ENCODE measurements at regions not wholly inside any gene's neighbourhood (a gene's known extent, or its start where the extent isn't known, plus 50 kb on each side); places are given as distances from the start of the nearest gene placed in this dataset.

DNA sequence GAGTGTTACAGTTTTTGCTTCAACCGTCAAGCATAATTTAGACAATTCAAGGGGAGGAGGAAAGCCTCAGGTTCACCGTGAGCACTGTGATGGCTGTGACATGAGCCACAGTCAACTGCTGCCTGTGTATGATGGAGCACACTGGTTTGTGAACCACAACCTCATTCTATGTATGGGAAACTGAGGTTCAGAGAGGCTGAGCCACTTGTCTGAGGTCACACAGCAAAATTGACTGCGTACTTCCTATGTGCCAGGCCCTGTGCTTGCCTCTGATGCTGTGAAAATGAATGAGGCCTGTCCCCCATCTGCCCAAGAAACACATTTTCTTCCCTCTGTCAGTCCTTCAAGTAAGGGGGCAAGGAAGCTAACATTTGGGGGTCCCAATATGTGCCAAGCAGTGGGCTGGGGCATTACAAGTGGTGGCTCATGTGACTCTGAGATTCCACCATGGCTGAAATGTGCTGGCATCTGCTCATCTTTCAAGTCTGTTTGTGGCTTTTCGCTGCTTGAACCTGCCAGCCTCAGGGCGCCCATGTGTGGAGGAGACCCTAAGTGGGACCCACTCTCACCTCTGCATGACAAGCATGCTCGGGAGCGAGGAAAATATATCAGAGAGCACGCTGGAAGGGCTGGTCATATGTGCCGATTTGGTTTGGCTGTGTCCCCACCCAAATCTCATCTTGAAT lies 79.7 kb downstream of the ADRA2C start:
- H3K9me3 Mint-ChIP-seq = peaks cover 10 to 13% of the 10 kb centered on the region in 2 donors
- no peaks in the 10 kb centered on the region for H3K36me3 Mint-ChIP-seq

DNA sequence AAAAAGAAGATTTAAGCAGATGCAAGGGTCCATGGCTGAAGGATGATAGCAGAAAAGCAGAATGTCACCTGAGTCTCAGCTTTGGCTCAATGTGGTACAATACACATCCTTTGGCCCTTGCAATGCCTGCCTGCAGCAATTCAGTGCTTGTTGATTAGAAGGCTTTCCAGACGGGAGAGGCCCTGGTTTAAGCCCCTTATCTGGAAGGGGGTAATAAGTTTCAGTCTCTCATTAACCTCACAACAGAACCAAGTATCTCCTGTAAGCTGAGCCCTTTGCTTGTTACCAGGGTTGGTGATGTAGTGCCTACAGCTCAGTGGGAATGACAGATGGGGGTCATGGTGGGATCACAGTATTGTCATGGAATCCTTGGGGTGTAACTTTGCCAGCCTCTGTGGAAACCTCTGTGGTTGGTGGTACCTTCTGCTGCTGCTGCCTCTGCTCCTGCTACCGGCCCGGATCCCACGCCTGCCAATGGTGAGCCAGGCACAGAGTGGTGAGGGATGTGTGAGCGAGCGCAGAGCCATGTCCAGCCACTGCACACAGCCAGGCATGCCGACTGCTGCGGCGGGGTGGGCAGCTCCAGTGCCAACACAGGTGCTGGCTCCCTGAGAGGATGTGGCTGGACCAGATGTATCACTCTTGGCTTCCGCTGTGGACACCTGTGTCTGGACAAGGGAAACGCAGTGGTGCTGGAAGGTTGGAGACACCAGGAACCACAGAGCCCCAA lies 81.2 kb downstream of the ADRA2C start:
- Mint-ChIP-seq H3K36me3 (no peaks in the 10 kb centered on the region), H3K9me3 (peaks cover 10 to 13% of the 10 kb centered on the region in 2 donors), H3K27ac (no peak overlapping the region)
- ATAC-seq = no peak
- DNase-seq (ENCODE audit: low spot score in 2 of 2) = no peak

More for the DNA sequence above, 79.7 kb downstream of the ADRA2C start:
- DNase-seq (ENCODE audit: low spot score in 2 of 2) = no peak
- ATAC-seq = no peak
- no peak overlapping the region for H3K27ac Mint-ChIP-seq

DNA sequence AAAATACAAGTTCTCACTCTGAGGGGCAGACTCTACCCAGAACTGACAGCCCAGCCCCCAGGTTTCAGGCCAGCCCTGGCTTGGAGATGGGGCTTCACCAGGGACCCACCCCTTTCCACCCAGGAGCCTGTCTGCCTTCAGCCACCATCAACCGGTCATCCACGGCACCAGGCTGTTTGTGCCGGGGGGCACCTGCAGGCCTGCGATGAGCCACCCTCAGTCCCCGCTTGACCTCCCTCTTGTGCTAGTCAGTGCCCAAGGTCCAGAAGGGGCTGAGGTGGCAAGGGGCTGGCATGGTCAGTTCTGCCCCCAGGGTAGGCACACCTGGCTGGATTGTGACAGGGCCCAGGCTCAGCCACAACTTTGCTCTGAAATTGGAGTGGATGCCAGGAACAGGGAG lies 82.1 kb downstream of the ADRA2C start:
- Mint-ChIP-seq H3K27ac (no peak overlapping the region), H3K36me3 (no peaks in the 10 kb centered on the region), H3K9me3 (peaks cover 10 to 13% of the 10 kb centered on the region in 2 donors)
- ATAC-seq (no peak), DNase-seq (ENCODE audit: low spot score in 2 of 2) (no peak)

DNA sequence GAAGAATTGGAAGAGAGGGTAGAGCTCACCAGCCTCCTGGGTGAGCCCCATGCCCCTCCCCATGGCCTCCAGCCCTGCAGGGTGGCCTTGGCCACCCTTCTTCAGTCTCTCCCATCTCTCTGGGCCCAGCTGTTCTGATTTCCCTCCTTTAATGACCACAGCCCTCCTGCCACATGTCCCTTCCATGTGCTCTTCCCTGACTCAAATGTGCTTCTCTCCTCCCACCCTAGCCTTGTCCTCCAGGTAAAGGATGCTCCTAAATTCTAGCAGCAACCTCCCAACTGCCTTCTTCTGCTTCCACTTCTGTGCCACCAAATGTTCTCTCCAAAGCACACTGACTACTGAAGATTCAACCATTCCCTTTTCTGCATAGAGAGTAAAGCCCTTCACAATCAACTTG lies 83.0 kb downstream of the ADRA2C start:
- DNase-seq (ENCODE audit: low spot score in 2 of 2) (no peak), ATAC-seq (no peak)
- Mint-ChIP-seq H3K27ac (no peak overlapping the region), H3K9me3 (peaks cover 10 to 13% of the 10 kb centered on the region in 2 donors), H3K36me3 (no peaks in the 10 kb centered on the region)

DNA sequence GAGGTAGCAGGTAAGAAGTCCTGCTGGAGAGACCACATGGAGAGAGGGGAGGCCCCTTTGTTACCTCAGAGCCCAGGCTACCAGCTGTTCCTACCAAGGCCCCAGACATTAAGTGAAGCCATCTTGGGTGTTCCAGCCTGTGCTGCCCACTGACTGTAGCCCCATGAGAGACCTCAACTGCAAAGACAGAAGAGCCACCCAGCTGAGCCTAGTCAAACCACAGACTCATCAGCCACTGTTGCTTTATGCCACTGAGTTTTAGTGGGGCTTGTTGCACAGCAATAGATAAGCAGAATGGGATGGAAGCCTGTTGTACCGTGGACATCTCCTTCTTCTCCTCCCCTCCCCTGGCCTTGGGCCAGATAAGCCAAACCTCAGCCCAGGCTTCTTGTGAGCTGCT lies 83.9 kb downstream of the ADRA2C start:
- Mint-ChIP-seq H3K27ac (no peak overlapping the region), H3K36me3 (no peaks in the 10 kb centered on the region), H3K9me3 (peaks cover 10 to 13% of the 10 kb centered on the region in 2 donors)
- DNase-seq (ENCODE audit: low spot score in 2 of 2) (no peak), ATAC-seq (no peak)

DNA sequence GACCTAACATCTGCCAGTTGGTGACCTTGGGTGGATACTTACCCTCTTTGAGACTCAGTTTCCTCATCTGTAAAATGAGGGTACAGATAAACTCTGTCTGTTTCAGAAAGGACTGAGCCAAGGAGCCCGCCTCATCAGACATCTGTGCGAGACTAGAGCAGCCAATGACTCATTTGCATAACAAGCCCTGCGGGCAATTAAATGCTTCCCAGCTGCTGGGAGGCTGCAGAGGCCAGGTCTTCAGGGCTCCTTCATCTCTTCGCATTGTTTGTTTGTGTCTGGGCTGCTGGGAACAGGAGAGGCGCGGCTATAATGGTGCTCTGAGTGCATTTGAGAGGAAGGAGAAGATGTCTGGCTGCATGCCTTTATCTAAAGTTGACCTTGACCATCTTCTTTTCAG lies 85.0 kb downstream of the ADRA2C start:
- Mint-ChIP-seq H3K36me3 (no peaks in the 10 kb centered on the region), H3K9me3 (peaks cover 10 to 13% of the 10 kb centered on the region in 2 donors), H3K27ac (no peak overlapping the region)
- ATAC-seq (no peak), DNase-seq (ENCODE audit: low spot score in 2 of 2) (no peak)

DNA sequence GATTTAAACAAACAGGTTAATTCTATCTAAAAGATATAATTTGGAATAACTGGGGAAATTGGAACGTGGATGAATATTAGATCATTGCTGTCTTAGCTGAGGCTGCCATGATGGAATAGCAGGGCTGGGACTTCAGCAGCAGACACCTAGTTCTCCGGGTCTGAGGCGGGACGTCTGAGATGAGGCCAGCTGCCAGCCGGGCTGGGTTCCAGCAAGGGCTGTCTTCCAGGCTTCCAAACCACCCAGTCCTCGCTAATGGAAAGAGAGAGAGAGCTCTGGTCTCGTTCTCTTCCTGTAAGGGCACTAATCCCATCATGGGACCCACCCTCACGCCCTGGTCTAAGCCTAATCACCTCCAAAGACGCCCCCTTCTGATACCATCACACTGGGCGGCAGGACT lies 85.7 kb downstream of the ADRA2C start:
- H3K36me3 Mint-ChIP-seq = no peaks in the 10 kb centered on the region
- H3K27ac Mint-ChIP-seq = no peak overlapping the region
- peaks cover 10 to 13% of the 10 kb centered on the region in 2 donors for H3K9me3 Mint-ChIP-seq
- DNase-seq (ENCODE audit: low spot score in 2 of 2) (no peak), ATAC-seq (no peak)

DNA sequence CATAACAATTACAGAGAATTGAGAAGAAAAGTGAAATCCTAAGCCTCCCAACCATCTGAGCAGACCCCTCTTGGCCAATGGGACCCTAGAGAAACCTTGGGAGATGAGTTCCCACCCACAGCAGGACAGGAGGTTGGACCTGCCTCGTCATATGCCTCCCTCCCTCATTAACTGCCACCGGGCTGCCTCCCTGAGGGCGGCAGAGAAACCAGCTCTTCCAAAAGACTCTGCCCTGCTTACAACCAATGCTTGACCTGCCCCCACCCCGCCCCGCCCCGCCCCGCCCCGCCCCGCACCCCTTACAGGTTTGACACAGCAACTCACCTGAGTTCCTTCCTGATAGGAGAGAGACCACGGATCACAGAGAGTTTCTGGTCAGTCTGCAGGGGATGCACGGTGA lies 86.1 kb downstream of the ADRA2C start:
- peaks cover 10 to 13% of the 10 kb centered on the region in 2 donors for H3K9me3 Mint-ChIP-seq
- DNase-seq (ENCODE audit: low spot score in 2 of 2) (no peak), ATAC-seq (no peak)
- H3K27ac Mint-ChIP-seq = no peak overlapping the region
- H3K36me3 Mint-ChIP-seq = no peaks in the 10 kb centered on the region

DNA sequence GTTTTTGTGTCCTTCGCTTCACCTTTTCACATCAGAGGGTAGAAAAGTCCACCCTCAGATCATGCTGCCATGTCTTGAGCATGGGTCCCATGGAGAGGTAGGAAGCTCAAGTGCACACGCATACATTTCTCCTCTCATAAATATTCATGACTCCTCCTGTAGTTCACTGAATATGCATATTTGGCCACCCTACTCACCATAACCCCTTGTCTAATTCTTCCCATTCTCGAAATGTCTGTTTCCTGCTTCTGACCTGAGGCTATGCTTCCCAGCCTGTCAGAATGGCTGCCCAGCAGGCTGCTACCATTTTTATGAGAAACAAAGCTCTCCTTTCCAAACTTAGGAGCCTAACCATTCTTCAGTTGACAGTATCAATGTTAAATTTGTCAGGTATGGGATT lies 86.5 kb downstream of the ADRA2C start:
- H3K9me3 Mint-ChIP-seq = peaks cover 10 to 13% of the 10 kb centered on the region in 2 donors
- no peak for DNase-seq (ENCODE audit: low spot score in 2 of 2)
- H3K36me3 Mint-ChIP-seq = no peaks in the 10 kb centered on the region
- ATAC-seq = no peak
- no peak overlapping the region for H3K27ac Mint-ChIP-seq

DNA sequence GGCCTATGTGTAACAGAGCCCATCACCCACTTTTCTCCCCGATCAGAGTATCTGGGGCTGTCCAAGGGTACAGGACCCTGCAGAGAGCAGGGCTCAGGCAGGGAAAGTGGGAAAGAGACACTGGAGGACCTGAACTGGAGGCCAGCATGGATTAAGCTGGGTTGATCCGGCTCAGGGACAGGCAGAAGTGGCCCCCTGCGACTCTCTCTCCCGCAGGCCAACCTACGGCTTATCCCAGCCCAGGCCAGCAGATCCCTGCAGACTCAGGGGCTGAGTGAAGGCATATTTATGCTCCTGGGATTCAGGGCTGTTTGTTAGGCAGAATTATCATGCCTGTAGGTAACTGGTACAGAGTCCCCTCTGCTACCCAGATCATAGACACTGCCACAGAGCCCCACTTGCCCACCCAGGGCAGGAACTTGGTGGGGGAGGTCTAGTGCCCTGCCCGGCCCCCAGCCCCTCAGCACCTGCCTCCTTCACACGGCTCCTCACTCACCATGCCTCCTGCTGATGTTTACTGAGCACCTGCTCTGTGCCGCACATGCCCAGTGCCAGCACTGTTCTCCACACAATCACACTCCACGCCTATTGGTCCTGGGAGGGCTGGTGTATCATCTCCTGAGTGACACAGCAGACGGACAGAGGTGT lies 87.3 kb downstream of the ADRA2C start:
- Mint-ChIP-seq H3K36me3 (no peaks in the 10 kb centered on the region), H3K27ac (no peak overlapping the region), H3K9me3 (peaks cover 10 to 13% of the 10 kb centered on the region in 2 donors)
- ATAC-seq = no peak
- no peak for DNase-seq (ENCODE audit: low spot score in 2 of 2)

DNA sequence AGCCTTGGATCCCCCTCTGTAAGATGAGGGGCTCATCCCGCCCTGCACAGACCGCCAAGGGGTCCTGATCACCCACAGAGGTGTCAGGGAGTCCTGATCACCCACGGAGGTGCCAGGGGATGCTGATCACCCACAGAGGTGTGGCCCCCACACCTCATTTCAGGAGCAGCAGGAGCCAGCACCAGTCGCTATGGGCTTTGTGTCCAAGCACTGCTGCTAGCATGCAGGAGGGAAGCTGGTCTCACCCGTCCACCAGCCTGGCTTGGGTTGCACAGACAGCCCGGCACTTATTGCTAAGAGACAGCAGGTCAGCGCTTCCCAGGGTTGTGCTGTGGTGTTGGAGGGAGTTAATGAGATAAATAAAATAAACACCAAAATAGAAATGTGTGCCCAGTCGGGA lies 88.5 kb downstream of the ADRA2C start:
- ATAC-seq (no peak), DNase-seq (ENCODE audit: low spot score in 2 of 2) (no peak)
- no peaks in the 10 kb centered on the region for H3K36me3 Mint-ChIP-seq
- peaks cover 4 to 7% of the 10 kb centered on the region in 2 donors for H3K9me3 Mint-ChIP-seq
- H3K27ac Mint-ChIP-seq = no peak overlapping the region

DNA sequence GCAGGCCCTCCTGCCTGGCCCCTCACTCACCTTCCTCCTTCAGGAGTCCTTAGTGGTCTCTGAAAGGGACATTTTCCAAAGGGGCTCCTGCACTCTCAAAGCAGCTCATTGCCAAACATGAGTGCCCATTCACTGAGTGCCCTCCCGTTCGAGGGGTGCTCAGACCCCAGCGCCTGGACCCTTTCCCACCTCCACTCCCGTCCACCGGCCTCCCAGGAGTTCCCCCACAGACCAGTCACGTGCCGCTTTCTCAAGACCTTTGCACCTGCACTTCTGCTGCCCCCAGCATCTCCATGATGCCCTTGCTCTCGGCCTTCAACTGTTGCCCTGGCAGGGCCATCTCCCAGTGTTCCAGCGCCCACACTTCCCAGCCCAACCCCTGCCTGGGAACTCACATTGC lies 89.5 kb downstream of the ADRA2C start:
- Mint-ChIP-seq H3K9me3 (peaks cover 2 to 3% of the 10 kb centered on the region in 2 donors), H3K36me3 (no peaks in the 10 kb centered on the region), H3K27ac (no peak overlapping the region)
- no peak for ATAC-seq
- DNase-seq (ENCODE audit: low spot score in 2 of 2) = no peak

DNA sequence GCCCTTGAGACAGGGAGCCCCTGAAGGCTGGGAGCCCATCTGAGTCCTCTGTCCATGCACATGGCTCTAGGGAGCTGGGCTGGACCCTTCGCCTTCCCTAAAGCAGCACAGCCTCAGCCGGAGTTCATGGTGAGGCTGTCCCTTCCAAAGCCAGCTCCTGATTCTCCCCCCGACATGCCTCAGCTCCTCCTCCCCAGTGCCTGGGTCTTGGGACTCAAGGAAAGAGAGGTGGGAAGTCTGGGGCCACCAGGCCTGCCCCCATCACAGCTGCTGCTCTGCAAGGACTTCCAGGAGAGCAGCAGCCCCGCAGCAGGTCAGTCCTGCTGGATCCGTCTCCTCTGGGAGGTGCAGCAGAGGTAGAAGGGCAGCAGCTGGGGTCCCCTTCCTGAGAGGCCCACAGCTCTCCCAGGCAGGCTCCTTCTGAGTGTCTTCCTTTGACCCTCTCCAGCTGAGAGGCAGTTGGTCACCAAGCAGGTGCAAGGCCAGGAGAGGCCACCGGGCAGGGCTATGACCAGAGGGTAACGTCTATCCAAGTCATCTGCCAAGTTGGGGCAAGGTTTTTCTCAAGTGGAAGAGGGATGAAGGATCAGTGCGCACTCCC lies 90.5 kb downstream of the ADRA2C start:
- no peaks in the 10 kb centered on the region for H3K9me3 Mint-ChIP-seq
- no peak for ATAC-seq
- H3K36me3 Mint-ChIP-seq = no peaks in the 10 kb centered on the region
- DNase-seq (ENCODE audit: low spot score in 2 of 2) = no peak
- H3K27ac Mint-ChIP-seq = no peak overlapping the region

DNA sequence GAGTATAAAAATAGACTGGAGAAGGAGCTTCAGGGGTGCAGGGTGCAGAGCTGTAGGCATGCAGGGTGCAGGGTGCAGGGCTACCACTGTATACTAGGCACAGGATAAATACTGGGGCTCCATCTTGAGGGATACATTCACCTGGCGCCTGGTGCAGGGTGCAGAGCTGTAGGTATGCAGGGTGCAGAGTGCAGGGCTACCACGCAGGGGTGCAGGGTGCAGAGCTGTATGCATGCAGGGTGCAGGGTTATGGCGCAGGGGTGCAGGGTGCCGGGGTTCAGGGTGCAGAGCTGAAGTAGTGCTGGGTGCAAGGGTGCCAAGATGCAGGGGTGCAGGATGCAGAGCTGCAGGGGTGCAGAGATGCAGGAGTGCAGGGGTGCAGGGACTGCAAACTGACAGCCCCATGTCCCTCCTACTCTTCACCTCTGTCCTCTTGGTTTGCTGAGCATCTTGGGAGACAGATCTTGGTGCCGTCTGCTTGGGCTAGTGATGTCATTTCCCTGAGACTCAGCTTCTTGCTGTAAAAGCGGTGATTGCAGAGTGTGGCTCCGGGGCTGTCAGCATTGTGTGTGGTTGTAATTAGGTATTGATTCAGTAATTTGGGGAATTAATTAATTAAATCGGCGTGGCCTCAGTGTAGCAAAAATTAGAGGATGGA lies 91.2 kb downstream of the ADRA2C start:
- ATAC-seq = no peak
- Mint-ChIP-seq H3K27ac (no peak overlapping the region), H3K36me3 (no peaks in the 10 kb centered on the region), H3K9me3 (no peaks in the 10 kb centered on the region)
- no peak for DNase-seq (ENCODE audit: low spot score in 2 of 2)

DNA sequence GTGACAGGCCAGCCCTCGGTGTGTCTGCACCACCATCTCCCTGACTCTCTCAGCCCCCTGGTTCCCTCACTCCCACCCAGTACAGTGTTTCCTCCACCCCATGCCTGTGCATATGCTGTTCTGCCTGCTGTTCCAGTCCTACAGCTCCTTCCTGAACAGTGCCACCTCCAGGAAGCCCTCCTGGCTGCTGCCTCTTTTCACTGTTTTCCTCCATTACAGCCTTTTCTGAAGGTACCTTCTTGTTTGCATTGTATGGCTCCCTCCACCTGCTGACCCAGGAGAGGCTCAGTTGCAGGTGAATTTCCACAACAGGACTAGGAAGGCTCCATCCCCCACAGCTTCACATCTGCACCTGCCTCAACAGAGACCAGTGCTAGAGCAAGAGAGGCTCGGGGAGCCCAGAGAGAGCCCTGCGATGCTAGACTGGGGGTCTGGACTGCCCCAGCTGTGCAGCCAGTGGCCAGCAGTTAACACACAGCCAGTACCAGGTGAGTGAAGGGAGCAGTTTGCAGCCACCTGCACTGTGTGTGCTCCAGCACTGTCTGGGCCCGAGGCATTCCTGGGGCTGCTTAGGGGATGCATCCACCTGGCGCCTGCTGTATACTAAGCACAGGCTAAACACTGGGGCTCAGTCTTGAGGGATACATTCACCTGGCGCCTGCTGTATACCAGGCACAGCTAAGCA lies 92.0 kb downstream of the ADRA2C start:
- no peak for ATAC-seq
- DNase-seq (ENCODE audit: low spot score in 2 of 2) = no peak
- H3K36me3 Mint-ChIP-seq = no peaks in the 10 kb centered on the region
- H3K9me3 Mint-ChIP-seq = no peaks in the 10 kb centered on the region
- no peak overlapping the region for H3K27ac Mint-ChIP-seq

DNA sequence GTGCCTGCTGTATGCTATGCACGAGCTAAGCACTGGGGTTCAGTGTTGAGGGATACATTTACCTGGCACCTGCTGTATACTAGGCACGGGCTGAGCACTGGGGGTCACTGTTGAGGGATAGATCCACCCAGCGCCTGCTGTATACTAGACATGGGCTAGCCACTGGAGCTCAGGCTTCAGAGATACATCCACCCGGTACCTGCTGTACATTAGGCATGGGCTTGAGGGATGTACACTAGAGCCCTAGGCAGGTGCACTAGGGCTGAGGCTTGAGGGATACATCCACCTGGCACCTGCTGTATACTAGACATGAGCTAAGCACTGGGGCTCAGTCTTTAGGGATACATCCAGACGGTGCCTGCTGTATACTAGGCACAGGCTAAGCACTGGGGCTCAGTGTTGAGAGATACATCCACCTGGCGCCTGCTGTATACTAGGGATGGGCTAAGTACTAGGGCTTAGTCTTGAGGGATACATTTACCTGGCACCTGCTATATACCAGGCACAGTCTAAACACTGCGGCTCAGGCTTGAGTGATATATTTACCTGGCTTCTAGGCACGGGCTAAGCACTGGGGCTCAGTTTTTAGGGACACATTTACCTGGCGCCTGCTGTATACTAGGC lies 92.7 kb downstream of the ADRA2C start:
- H3K27ac Mint-ChIP-seq = no peak overlapping the region
- no peaks in the 10 kb centered on the region for H3K9me3 Mint-ChIP-seq
- H3K36me3 Mint-ChIP-seq = no peaks in the 10 kb centered on the region
- DNase-seq (ENCODE audit: low spot score in 2 of 2) = no peak
- ATAC-seq = no peak

Measured in activated naive CD4-positive, alpha-beta T cell treated with anti-CD3 and anti-CD28 coated beads, Interleukin-2, amount 50 U/mL, for 72 hours (primary cell).